ENCODE measurements at regions not wholly inside any gene's neighbourhood (a gene's known extent, or its start where the extent isn't known, plus 50 kb on each side); places are given as distances from the start of the nearest gene placed in this dataset.

DNA sequence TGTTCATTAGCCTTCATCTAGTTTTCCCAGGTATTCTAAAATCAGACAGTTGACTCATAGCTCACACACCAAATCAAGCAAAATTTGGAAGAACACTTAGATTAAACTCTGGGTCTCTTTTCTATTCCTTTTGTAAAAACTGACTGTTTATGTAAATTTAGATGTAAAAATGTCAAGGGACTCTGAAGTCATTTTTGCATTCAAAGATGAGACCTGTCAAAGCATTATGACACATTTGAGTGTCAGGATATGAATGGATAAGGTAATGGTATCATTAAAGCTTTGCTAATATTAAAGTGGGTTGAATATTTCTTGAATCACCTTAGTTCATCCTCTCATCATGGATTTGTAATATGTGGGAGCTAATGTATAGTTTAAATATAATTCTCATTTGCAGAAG is 348.1 kb upstream of the NRXN1 start:
- no peaks in the 10 kb centered on the region for H3K9me3 ChIP-seq (replicated peaks; ENCODE audit: insufficient read depth, low read length)

DNA sequence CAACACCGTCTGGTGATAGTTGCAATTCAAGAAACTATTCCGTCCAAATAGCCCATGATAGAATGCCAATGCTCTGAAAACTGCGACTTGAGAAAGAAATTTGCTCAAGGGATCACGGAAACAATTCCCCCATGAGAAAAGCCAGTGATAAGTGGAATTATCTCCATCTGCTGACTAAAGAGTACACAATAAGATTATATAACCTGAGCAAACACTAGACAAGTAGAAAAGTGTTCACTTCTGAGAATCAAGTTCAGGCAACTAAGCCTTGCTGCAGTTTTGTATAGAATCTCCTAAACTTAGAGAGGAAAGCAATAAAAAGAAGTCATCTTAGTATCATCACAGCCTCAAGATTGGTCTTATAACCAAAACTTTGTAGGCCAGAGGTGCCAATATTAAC is 336.3 kb upstream of the NRXN1 start:
- no peak overlapping the region for H2AFZ ChIP-seq (ENCODE audit: low read length)
- no peak overlapping the region for H3K27ac ChIP-seq (ENCODE audit: low read length)
- H4K20me1 ChIP-seq (ENCODE audit: insufficient read depth, low read length): no peaks in the 10 kb centered on the region
- no peaks in the 10 kb centered on the region for H3K79me2 ChIP-seq (ENCODE audit: low read length)
- no peak for DNase-seq
- H3K36me3 ChIP-seq (replicated peaks; ENCODE audit: insufficient read depth, low read length): no peaks in the 10 kb centered on the region
- no peak overlapping the region for H3K4me2 ChIP-seq (ENCODE audit: low read depth, low read length)
- no peaks in the 10 kb centered on the region for H3K9me3 ChIP-seq (replicated peaks; ENCODE audit: insufficient read depth, low read length)
- no peaks in the 10 kb centered on the region for H3F3A ChIP-seq (ENCODE audit: insufficient read depth, low read length)
- H3K9me2 ChIP-seq (replicated peaks; ENCODE audit: insufficient read depth, low read length): no peaks in the 10 kb centered on the region
- H3K9ac ChIP-seq (ENCODE audit: low read length): no peak overlapping the region
- no peaks in the 10 kb centered on the region for H3K27me3 ChIP-seq (replicated peaks; ENCODE audit: insufficient read depth, low read length)
- TF ChIP-seq EZH2phosphoT487 (IDR thresholded peaks at IDR 0.05; ENCODE audit: low read length) (no peak), EZH2 (optimal IDR thresholded peaks at IDR 0.05; ENCODE audit: low read depth, low read length) (no peak)
- TF ChIP-seq, protein P1, sequence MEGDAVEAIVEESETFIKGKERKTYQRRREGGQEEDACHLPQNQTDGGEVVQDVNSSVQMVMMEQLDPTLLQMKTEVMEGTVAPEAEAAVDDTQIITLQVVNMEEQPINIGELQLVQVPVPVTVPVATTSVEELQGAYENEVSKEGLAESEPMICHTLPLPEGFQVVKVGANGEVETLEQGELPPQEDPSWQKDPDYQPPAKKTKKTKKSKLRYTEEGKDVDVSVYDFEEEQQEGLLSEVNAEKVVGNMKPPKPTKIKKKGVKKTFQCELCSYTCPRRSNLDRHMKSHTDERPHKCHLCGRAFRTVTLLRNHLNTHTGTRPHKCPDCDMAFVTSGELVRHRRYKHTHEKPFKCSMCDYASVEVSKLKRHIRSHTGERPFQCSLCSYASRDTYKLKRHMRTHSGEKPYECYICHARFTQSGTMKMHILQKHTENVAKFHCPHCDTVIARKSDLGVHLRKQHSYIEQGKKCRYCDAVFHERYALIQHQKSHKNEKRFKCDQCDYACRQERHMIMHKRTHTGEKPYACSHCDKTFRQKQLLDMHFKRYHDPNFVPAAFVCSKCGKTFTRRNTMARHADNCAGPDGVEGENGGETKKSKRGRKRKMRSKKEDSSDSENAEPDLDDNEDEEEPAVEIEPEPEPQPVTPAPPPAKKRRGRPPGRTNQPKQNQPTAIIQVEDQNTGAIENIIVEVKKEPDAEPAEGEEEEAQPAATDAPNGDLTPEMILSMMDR (IDR thresholded peaks at IDR 0.05; ENCODE audit: low read length): no peak
- H3K4me3 ChIP-seq (ENCODE audit: low read length): no peak overlapping the region
- no peaks in the 10 kb centered on the region for H3K4me1 ChIP-seq (ENCODE audit: low read length)

More for the DNA sequence above, 348.1 kb upstream of the NRXN1 start:
- Histone ChIP-seq H4K20me1 (ENCODE audit: insufficient read depth, low read length) (no peaks in the 10 kb centered on the region), H3K4me3 (ENCODE audit: low read length) (no peak overlapping the region), H3K79me2 (ENCODE audit: low read length) (no peaks in the 10 kb centered on the region), H3K27ac (ENCODE audit: low read length) (no peak overlapping the region), H3F3A (ENCODE audit: insufficient read depth, low read length) (no peaks in the 10 kb centered on the region), H3K9me2 (replicated peaks; ENCODE audit: insufficient read depth, low read length) (no peaks in the 10 kb centered on the region), H2AFZ (ENCODE audit: low read length) (no peak overlapping the region), H3K36me3 (replicated peaks; ENCODE audit: insufficient read depth, low read length) (no peaks in the 10 kb centered on the region), H3K27me3 (replicated peaks; ENCODE audit: insufficient read depth, low read length) (no peaks in the 10 kb centered on the region), H3K9ac (ENCODE audit: low read length) (no peak overlapping the region), H3K4me2 (ENCODE audit: low read depth, low read length) (no peak overlapping the region), H3K4me1 (ENCODE audit: low read length) (no peaks in the 10 kb centered on the region)
- no peak for DNase-seq
- TF ChIP-seq EZH2phosphoT487 (IDR thresholded peaks at IDR 0.05; ENCODE audit: low read length) (no peak), EZH2 (optimal IDR thresholded peaks at IDR 0.05; ENCODE audit: low read depth, low read length) (no peak)
- TF ChIP-seq, protein P1 (IDR thresholded peaks at IDR 0.05; ENCODE audit: low read length): no peak

DNA sequence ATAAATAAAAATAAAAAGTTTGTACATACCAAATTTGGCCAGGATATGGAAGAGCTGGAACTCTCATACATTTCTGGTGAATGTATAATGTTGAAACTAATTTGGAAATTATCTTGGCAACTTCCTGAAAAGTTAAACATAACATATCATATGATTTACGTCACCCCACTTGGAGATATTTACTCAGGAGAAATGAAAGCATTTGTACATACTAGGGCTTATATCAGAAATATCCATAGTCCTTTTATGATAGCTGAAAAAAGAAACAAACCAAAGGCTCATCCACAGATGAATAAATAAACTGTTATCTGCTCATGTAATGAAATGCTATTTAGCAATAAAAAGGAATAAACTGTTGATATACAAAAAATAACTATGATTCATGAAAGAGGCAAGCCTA is 318.2 kb upstream of the NRXN1 start:
- Histone ChIP-seq H3K4me3 (ENCODE audit: low read length) (no peak overlapping the region), H3K9me3 (replicated peaks; ENCODE audit: insufficient read depth, low read length) (no peaks in the 10 kb centered on the region), H3K4me2 (ENCODE audit: low read depth, low read length) (no peak overlapping the region), H2AFZ (ENCODE audit: low read length) (no peak overlapping the region), H3F3A (ENCODE audit: insufficient read depth, low read length) (no peaks in the 10 kb centered on the region), H3K79me2 (ENCODE audit: low read length) (no peaks in the 10 kb centered on the region), H3K36me3 (replicated peaks; ENCODE audit: insufficient read depth, low read length) (no peaks in the 10 kb centered on the region), H3K9ac (ENCODE audit: low read length) (no peak overlapping the region), H3K27ac (ENCODE audit: low read length) (no peak overlapping the region), H3K27me3 (replicated peaks; ENCODE audit: insufficient read depth, low read length) (no peaks in the 10 kb centered on the region), H4K20me1 (ENCODE audit: insufficient read depth, low read length) (no peaks in the 10 kb centered on the region), H3K9me2 (replicated peaks; ENCODE audit: insufficient read depth, low read length) (no peaks in the 10 kb centered on the region), H3K4me1 (ENCODE audit: low read length) (no peaks in the 10 kb centered on the region)
- TF ChIP-seq EZH2phosphoT487 (IDR thresholded peaks at IDR 0.05; ENCODE audit: low read length) (no peak), EZH2 (optimal IDR thresholded peaks at IDR 0.05; ENCODE audit: low read depth, low read length) (no peak)
- TF ChIP-seq, protein P1 (IDR thresholded peaks at IDR 0.05; ENCODE audit: low read length): no peak
- DNase-seq: no peak
